MM.1S (cell line): ENCODE measurements at regions not wholly inside any gene's neighbourhood (a gene's known extent, or its start where the extent isn't known, plus 50 kb on each side); places are given as distances from the start of the nearest gene placed in this dataset.

Experiments used
- CTCF ChIP-seq: fragments of 300-600 bp; sonication (generic); IDR thresholded peaks from 2 replicates; pipeline ENCODE4 v1.5.1; 2016; ENCODE audit warnings: antibody characterized with exemption, low read length, mixed read lengths
- EZH2phosphoT487 ChIP-seq: fragments of 300-600 bp; sonication (generic); IDR thresholded peaks from 2 replicates; pipeline ENCODE4 v1.6.1; 2018; ENCODE audit warnings: antibody characterized with exemption, low read length

- TF ChIP-seq CTCF (no peak), EZH2phosphoT487 (no peak)
Observed at GRCh38 chr15:93645594-93645993, 556.6 kb upstream of the RGMA start.
